ENCODE measurements at regions not wholly inside any gene's neighbourhood (a gene's known extent, or its start where the extent isn't known, plus 50 kb on each side); places are given as distances from the start of the nearest gene placed in this dataset.

GRCh38 chrX:39203427-39203826 lies 402.2 kb downstream of the MID1IP1 start:
- Histone ChIP-seq H3K4me3 (replicated peaks in 1 of 2; ENCODE audit: low read depth in 1 of 2, low read length in 2 of 2) (no peak overlapping the region), H3K36me3 (ENCODE audit: control insufficient read depth in 1 of 2, insufficient read depth in 2 of 2, low read length in 2 of 2) (no peaks in the 10 kb centered on the region), H3K27ac (ENCODE audit: low read depth, low read length) (no peak overlapping the region), H4K20me1 (ENCODE audit: insufficient read depth) (no peaks in the 10 kb centered on the region), H3K79me2 (ENCODE audit: insufficient read depth, low read length) (no peaks in the 10 kb centered on the region), H3K9me2 (ENCODE audit: insufficient read depth) (no peaks in the 10 kb centered on the region), H2AFZ (ENCODE audit: low read depth, low read length, poor library complexity, severe bottlenecking) (no peak overlapping the region), H3K4me2 (ENCODE audit: low read length) (no peak overlapping the region), H3K27me3 (ENCODE audit: insufficient read depth, low read length) (no peaks in the 10 kb centered on the region), H3K4me1 (ENCODE audit: control insufficient read depth in 1 of 2, insufficient read depth in 2 of 2, low read length in 2 of 2) (no peaks in the 10 kb centered on the region), H3K9me3 (ENCODE audit: control insufficient read depth in 1 of 2, insufficient read depth in 1 of 2, low read depth in 1 of 2, low read length in 2 of 2) (no peaks in the 10 kb centered on the region), H3K9ac (ENCODE audit: low read length) (no peak overlapping the region)
- ChIA-PET POLR2A (no interaction called here), RAD21 (ENCODE audit: low non-redundant PET in 1 of 2, low total read pairs in 2 of 2, uncharacterized antibody in 2 of 2, unreplicated experiment in 2 of 2) (no interaction called here), CTCF (no interaction called here)
- ATAC-seq (no peak), DNase-seq (ENCODE audit: low read depth, low spot score) (no peak)
- intact Hi-C loops (cut with micrococcal nuclease), result no loop called here
- BruUV-seq (replicated peaks), result no TSS peak
- TF ChIP-seq SIN3A (IDR thresholded peaks at IDR 0.05; ENCODE audit: low read depth) (no peak), SP1 (IDR thresholded peaks at IDR 0.05; ENCODE audit: low read depth) (no peak), JUND (IDR thresholded peaks at IDR 0.05) (no peak), ATF3 (IDR thresholded peaks at IDR 0.05) (no peak), TCF7L2 (IDR thresholded peaks at IDR 0.05; ENCODE audit: borderline replicate concordance, extremely low read depth, insufficient read depth, insufficient read length) (no peak), REST (IDR thresholded peaks at IDR 0.05; ENCODE audit: low read depth) (no peak), POLR2AphosphoS5 (IDR thresholded peaks at IDR 0.05; ENCODE audit: low read depth, low read length) (no peak), EGR1 (IDR thresholded peaks at IDR 0.05; ENCODE audit: low read depth) (no peak), EZH2 (IDR thresholded peaks at IDR 0.05) (no peak), CEBPB (IDR thresholded peaks at IDR 0.05; ENCODE audit: low read depth) (no peak)

All from HCT116 (cell line).